Peyer's patch (tissue), 4 donors: ENCODE measurements at regions not wholly inside any gene's neighbourhood (a gene's known extent, or its start where the extent isn't known, plus 50 kb on each side); places are given as distances from the start of the nearest gene placed in this dataset.
A peak's percentile ranks its signal among the peaks of the same experiment; 100 is the strongest.

Experiments
- DNase-seq, 3 donors: peaks; one replicate each; pipeline ENCODE4 v3.0.0-alpha.2; 2017 to 2019
- H3K27ac ChIP-seq, 4 donors: fragments of 200-600 bp; sonication (generic); one replicate each; pipeline ENCODE4 v1.5.1; 2016 to 2019
- H3K27me3 ChIP-seq, 2 donors: fragments of 200-600 bp; sonication (generic); one replicate each; pipeline ENCODE4 v1.5.1; 2019
- H3K36me3 ChIP-seq, 3 donors: fragments of 200-600 bp; sonication (generic); one replicate each; pipeline ENCODE4 v1.5.1; 2016 to 2019
- H3K4me1 ChIP-seq, 4 donors: fragments of 200-600 bp; sonication (generic); one replicate each; pipeline ENCODE4 v1.5.1; 2016 to 2019
- H3K4me3 ChIP-seq, 4 donors: fragments of 200-600 bp; sonication (generic); 1 replicate in 3 of 4; 2 replicates in 1 of 4; pipeline ENCODE4 v1.5.1; 2016 to 2019; ENCODE audit warnings: mild to moderate bottlenecking in 1 of 4
- H3K9me3 ChIP-seq, 4 donors: fragments of 200-600 bp; sonication (generic); one replicate each; pipeline ENCODE4 v1.5.1; 2016 to 2019; ENCODE audit warnings: mild to moderate bottlenecking in 1 of 4
- POLR2A ChIP-seq, 2 donors: fragments of 450-650 bp; IDR thresholded peaks; one replicate each; pipeline ENCODE4 v1.5.1; 2017; ENCODE audit warnings: antibody characterized with exemption in 2 of 2, mild to moderate bottlenecking in 2 of 2, moderate library complexity in 2 of 2
- TF ChIP-seq, protein P1 (sequence below), 6 experiments: fragments of 450-650 bp in 4 of 6; fragments of 200-600 bp in 2 of 6; sonication (generic) in 1 of 6; IDR thresholded peaks; one replicate each; pipeline ENCODE4 v1.5.1; 2017 to 2019; ENCODE audit warnings: antibody characterized with exemption in 6 of 6, mild to moderate bottlenecking in 3 of 6, moderate library complexity in 1 of 6

DNA sequence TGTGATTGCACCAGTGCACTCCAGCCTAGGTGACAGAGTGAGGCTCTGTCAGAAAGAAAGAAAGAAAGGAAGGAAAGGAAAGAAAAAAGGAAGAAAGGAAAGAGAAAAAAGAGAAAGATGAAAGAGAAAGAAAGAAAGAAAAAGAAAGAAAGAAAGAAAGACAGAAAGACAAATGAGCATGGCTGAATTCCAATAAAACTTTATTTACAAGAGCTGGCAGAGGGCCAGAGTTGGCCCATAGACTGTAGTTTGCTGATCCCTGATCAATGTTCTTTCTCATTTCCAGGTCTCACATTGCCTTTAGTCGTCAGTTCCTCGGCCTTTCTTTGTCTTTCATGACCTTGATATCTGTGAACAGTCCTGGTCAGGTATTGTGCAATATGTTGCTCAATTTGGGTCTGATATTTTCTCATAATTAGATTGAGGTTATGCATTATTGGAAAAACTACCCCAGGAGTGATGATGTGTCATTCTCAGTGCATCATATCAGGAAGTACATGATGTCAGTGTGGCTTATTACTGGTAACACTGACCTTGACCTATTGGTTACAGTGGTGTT, 68.5 kb upstream of the MED9 start:
- no peaks in the 10 kb centered on the region for H3K27me3 ChIP-seq
- no peaks in the 10 kb centered on the region for H3K36me3 ChIP-seq
- peaks cover 0 to 10% (median 9%) of the 10 kb centered on the region in 4 donors for H3K4me1 ChIP-seq
- no peak overlapping the region for H3K4me3 ChIP-seq
- no peak for DNase-seq
- no peaks in the 10 kb centered on the region for H3K9me3 ChIP-seq
- TF ChIP-seq POLR2A (IDR thresholded peaks at IDR 0.05) = no peak
- TF ChIP-seq, protein P1, sequence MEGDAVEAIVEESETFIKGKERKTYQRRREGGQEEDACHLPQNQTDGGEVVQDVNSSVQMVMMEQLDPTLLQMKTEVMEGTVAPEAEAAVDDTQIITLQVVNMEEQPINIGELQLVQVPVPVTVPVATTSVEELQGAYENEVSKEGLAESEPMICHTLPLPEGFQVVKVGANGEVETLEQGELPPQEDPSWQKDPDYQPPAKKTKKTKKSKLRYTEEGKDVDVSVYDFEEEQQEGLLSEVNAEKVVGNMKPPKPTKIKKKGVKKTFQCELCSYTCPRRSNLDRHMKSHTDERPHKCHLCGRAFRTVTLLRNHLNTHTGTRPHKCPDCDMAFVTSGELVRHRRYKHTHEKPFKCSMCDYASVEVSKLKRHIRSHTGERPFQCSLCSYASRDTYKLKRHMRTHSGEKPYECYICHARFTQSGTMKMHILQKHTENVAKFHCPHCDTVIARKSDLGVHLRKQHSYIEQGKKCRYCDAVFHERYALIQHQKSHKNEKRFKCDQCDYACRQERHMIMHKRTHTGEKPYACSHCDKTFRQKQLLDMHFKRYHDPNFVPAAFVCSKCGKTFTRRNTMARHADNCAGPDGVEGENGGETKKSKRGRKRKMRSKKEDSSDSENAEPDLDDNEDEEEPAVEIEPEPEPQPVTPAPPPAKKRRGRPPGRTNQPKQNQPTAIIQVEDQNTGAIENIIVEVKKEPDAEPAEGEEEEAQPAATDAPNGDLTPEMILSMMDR (IDR thresholded peaks at IDR 0.05) = no peak
- no peak overlapping the region for H3K27ac ChIP-seq

DNA sequence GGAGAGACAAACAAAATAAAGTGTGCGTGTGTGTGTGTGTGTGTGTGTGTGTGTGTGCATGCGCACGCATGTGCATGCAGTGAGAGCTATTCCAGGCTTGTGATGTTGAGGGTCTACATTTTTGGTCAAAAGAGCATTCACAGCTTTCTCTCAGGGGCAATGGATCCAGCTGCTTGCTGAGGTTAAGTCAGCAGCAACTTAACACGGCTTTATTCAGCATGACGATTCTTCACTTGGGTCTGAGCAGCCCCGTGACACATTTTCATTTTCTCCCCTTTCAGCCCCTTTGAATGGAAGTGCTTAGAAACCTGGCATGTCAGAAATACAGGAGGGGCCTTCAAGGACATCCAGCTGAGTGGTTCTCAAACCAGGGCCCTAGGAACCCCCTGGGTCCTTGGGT, 66.4 kb upstream of the MED9 start:
- no peaks in the 10 kb centered on the region for H3K9me3 ChIP-seq
- H3K4me3 ChIP-seq = no peak overlapping the region
- no peak overlapping the region for H3K27ac ChIP-seq
- DNase-seq = no peak
- TF ChIP-seq, protein P1 (IDR thresholded peaks at IDR 0.05) = no peak
- no peaks in the 10 kb centered on the region for H3K36me3 ChIP-seq
- no peaks in the 10 kb centered on the region for H3K27me3 ChIP-seq
- peaks cover 0 to 3% (median 0%) of the 10 kb centered on the region in 4 donors for H3K4me1 ChIP-seq

DNA sequence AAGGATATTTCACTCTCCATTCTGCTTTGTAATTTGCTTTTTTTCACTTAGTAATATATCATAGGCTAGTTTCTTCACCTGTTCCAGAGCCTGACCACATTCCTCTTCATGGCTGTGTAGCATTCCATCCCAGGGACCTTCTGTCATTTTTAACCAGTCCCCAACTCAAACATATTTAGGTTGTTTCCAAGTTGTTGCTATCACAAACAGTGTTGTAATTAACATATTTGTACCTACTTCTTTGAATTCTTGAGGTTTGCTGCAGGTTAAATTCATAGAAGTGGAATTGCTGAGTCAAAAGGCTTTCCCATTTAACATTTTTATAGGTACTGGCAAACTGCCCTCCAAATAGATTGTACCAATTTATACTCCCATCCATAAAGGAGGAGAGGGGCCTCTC, 65.1 kb upstream of the MED9 start:
- DNase-seq = no peak
- Histone ChIP-seq H3K4me3 (no peak overlapping the region), H3K9me3 (no peaks in the 10 kb centered on the region), H3K27me3 (no peaks in the 10 kb centered on the region), H3K4me1 (peaks cover 0 to 3% (median 0%) of the 10 kb centered on the region in 4 donors), H3K27ac (no peak overlapping the region), H3K36me3 (no peaks in the 10 kb centered on the region)
- TF ChIP-seq POLR2A (IDR thresholded peaks at IDR 0.05) = no peak
- TF ChIP-seq, protein P1 (IDR thresholded peaks at IDR 0.05) = no peak

DNA sequence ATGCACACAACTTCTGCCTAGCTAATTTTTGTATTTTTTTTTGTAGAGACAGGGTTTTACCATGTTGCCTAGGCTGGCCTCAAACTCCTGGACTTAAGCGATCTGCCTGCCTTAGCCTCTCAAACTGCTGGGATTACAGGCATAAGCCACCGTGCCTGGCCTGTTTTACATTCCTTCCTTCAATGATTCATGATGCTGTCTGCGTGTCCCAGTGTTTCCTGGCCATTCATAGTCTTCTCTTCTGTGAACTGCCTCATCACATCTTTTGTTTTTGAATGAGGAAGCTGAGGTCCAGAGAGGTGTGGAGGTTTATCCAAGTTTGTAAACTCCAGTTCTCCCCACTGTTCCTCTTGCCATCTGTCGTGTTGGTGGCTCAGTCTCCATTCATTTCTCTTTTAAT, 64.5 kb upstream of the MED9 start:
- H3K36me3 ChIP-seq = no peaks in the 10 kb centered on the region
- peaks cover 0 to 3% (median 0%) of the 10 kb centered on the region in 4 donors for H3K4me1 ChIP-seq
- H3K27ac ChIP-seq = no peak overlapping the region
- H3K9me3 ChIP-seq = no peaks in the 10 kb centered on the region
- no peak for TF ChIP-seq POLR2A (IDR thresholded peaks at IDR 0.05)
- no peaks in the 10 kb centered on the region for H3K27me3 ChIP-seq
- no peak overlapping the region for H3K4me3 ChIP-seq
- no peak for DNase-seq

DNA sequence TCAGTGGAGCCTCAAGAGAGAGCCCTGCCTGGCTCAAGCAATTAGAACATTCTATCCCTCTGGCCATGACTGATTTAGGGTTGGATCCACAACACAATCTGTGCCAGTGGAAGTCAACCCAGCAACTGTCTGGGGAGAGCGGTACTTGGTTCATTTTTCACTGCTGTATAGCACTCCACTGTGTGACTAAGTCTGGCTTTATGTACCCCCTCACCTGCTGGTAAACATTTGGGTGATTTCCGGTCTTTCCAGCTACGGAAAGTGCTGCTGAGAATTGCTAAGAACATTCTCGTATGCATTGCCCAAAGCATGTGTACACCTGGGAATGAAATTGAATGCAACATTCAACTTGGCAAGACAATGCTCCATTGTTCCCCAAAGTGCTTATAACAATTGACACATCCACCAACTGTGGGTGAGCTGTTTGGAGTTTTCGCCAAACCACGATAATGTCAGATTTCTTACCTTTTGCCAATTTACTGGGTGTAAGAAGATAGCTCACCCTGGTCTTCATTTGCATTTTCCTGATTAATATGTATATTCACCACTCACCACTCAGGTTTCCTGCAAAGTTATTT, 63.5 kb upstream of the MED9 start:
- Histone ChIP-seq H3K9me3 (no peaks in the 10 kb centered on the region), H3K27me3 (no peaks in the 10 kb centered on the region), H3K27ac (no peak overlapping the region), H3K36me3 (no peaks in the 10 kb centered on the region), H3K4me1 (peaks cover 0 to 4% (median 1%) of the 10 kb centered on the region in 4 donors), H3K4me3 (no peak overlapping the region)
- TF ChIP-seq, protein P1 (IDR thresholded peaks at IDR 0.05) = no peak
- no peak for TF ChIP-seq POLR2A (IDR thresholded peaks at IDR 0.05)
- DNase-seq = no peak

DNA sequence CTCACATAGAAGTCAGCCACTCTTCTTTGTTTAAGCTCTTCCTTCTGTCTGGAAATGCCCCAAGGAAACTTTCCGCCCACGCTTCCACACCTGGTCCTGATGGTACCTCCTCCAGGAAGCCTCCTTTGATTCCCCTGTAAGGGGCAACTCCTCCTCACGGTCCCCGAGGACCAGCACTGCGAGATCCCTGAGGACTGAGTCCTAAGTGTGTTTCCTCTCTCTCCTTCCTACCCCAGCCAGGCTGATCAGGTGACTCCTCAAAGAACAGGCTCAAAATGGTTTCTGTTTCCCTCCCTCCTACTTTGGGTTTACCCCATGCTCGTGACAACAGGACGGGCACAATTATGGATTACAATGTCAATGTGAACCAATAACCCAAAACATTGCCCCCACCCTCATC, 63.0 kb upstream of the MED9 start:
- no peak for TF ChIP-seq POLR2A (IDR thresholded peaks at IDR 0.05)
- TF ChIP-seq, protein P1 (IDR thresholded peaks at IDR 0.05) = no peak
- Histone ChIP-seq H3K4me3 (peak overlapping the region in 1 of 4 donors; percentile 9), H3K9me3 (no peaks in the 10 kb centered on the region), H3K27ac (no peak overlapping the region), H3K4me1 (peaks cover 0 to 4% (median 3%) of the 10 kb centered on the region in 4 donors), H3K36me3 (no peaks in the 10 kb centered on the region), H3K27me3 (no peaks in the 10 kb centered on the region)
- no peak for DNase-seq
